ENCODE measurements at regions not wholly inside any gene's neighbourhood (a gene's known extent, or its start where the extent isn't known, plus 50 kb on each side); places are given as distances from the start of the nearest gene placed in this dataset.

DNA sequence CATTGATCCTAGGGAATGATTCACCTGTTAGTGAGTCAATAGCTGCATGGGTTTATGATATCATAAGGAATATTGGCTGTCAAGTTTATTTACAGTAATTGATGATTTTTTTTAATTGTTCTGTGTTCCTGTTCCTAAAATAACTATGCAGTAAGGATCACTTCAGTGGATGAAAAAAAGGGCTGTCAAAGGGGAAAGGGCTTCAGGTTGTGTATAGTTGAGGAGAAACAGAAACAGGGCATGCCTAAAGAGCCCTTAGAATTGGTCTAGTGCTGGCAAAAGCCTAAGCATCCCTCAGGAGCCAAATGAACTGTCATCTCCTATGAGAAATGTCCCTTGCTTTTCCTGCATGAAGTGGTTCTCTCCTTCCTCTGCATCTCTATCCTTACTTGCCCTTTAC is 444.9 kb downstream of the RMST start:
- DNase-seq (ENCODE audit: low read depth in 1 of 2, low spot score in 1 of 2): no peak
- no peak overlapping the region for H3K27ac ChIP-seq (replicated peaks)

GRCh38 chr12:97910559-97910958 is 448.0 kb downstream of the RMST start:
- TF ChIP-seq SPI1 (IDR thresholded peaks at IDR 0.05; ENCODE audit: borderline replicate concordance, low read depth) (no peak), GABPA (IDR thresholded peaks at IDR 0.05; ENCODE audit: low read depth) (no peak), POLR2AphosphoS5 (IDR thresholded peaks at IDR 0.05; ENCODE audit: low read depth) (no peak), CTCF (IDR thresholded peaks at IDR 0.05; ENCODE audit: insufficient read depth, low read length) (no peak)
- TF ChIP-seq, protein P1, sequence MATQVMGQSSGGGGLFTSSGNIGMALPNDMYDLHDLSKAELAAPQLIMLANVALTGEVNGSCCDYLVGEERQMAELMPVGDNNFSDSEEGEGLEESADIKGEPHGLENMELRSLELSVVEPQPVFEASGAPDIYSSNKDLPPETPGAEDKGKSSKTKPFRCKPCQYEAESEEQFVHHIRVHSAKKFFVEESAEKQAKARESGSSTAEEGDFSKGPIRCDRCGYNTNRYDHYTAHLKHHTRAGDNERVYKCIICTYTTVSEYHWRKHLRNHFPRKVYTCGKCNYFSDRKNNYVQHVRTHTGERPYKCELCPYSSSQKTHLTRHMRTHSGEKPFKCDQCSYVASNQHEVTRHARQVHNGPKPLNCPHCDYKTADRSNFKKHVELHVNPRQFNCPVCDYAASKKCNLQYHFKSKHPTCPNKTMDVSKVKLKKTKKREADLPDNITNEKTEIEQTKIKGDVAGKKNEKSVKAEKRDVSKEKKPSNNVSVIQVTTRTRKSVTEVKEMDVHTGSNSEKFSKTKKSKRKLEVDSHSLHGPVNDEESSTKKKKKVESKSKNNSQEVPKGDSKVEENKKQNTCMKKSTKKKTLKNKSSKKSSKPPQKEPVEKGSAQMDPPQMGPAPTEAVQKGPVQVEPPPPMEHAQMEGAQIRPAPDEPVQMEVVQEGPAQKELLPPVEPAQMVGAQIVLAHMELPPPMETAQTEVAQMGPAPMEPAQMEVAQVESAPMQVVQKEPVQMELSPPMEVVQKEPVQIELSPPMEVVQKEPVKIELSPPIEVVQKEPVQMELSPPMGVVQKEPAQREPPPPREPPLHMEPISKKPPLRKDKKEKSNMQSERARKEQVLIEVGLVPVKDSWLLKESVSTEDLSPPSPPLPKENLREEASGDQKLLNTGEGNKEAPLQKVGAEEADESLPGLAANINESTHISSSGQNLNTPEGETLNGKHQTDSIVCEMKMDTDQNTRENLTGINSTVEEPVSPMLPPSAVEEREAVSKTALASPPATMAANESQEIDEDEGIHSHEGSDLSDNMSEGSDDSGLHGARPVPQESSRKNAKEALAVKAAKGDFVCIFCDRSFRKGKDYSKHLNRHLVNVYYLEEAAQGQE (IDR thresholded peaks at IDR 0.05; ENCODE audit: insufficient replicate concordance, low read depth): no peak
- Histone ChIP-seq H3K27ac (replicated peaks) (no peak overlapping the region), H3K27me3 (ENCODE audit: insufficient read depth, poor library complexity, severe bottlenecking) (no peaks in the 10 kb centered on the region), H3K4me3 (replicated peaks; ENCODE audit: insufficient read depth, low read length) (no peak overlapping the region)
- DNase-seq (ENCODE audit: low read depth in 1 of 2, low spot score in 1 of 2): no peak

More for the DNA sequence above, 444.9 kb downstream of the RMST start:
- Histone ChIP-seq H3K27me3 (ENCODE audit: insufficient read depth, poor library complexity, severe bottlenecking) (no peaks in the 10 kb centered on the region), H3K4me3 (replicated peaks; ENCODE audit: insufficient read depth, low read length) (no peak overlapping the region)
- TF ChIP-seq GABPA (IDR thresholded peaks at IDR 0.05; ENCODE audit: low read depth) (no peak), CTCF (IDR thresholded peaks at IDR 0.05; ENCODE audit: insufficient read depth, low read length) (no peak), SPI1 (IDR thresholded peaks at IDR 0.05; ENCODE audit: borderline replicate concordance, low read depth) (no peak), POLR2AphosphoS5 (IDR thresholded peaks at IDR 0.05; ENCODE audit: low read depth) (no peak)
- TF ChIP-seq, protein P1 (IDR thresholded peaks at IDR 0.05; ENCODE audit: insufficient replicate concordance, low read depth): no peak

- H3K4me3 ChIP-seq (replicated peaks; ENCODE audit: insufficient read depth, low read length): no peak overlapping the region
- TF ChIP-seq POLR2AphosphoS5 (IDR thresholded peaks at IDR 0.05; ENCODE audit: low read depth) (no peak), GABPA (IDR thresholded peaks at IDR 0.05; ENCODE audit: low read depth) (no peak), SPI1 (IDR thresholded peaks at IDR 0.05; ENCODE audit: borderline replicate concordance, low read depth) (no peak), CTCF (IDR thresholded peaks at IDR 0.05; ENCODE audit: insufficient read depth, low read length) (no peak)
- TF ChIP-seq, protein P1 (IDR thresholded peaks at IDR 0.05; ENCODE audit: insufficient replicate concordance, low read depth): no peak
- DNase-seq (ENCODE audit: low read depth in 1 of 2, low spot score in 1 of 2): no peak
- no peak overlapping the region for H3K27ac ChIP-seq (replicated peaks)
- no peaks in the 10 kb centered on the region for H3K27me3 ChIP-seq (ENCODE audit: insufficient read depth, poor library complexity, severe bottlenecking)
These were observed 450.3 kb downstream of the RMST start for GRCh38 chr12:97912943-97913342.

Measured in HL-60 (cell line).